ENCODE measurements at regions not wholly inside any gene's neighbourhood (a gene's known extent, or its start where the extent isn't known, plus 50 kb on each side); places are given as distances from the start of the nearest gene placed in this dataset.
"Not testable (repeated sequence)": the region's sequence is repeated elsewhere in the genome, so short reads cannot be mapped to it uniquely, and the experiment has no call there.

DNA sequence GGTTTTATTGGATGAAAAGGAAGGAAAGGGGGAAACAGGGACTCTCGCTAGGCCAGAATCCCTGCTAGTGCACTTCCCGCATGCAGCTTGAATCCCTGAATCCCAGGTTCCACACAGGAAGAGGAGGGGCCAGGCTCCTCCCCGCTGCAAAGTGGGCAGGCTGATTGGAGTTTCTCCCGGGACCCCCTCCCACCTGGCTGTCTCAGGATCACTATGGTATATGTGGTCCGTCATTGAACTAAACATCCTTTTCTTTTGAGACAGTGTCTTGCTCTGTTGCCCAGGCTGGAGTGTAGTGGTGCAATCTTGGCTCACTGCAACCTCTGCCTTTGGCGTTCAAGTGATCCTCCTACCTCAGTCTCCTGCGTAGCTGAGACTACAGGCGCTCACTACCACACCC, 70.7 kb downstream of the FAM50B start:
- H3K27ac ChIP-seq (ENCODE audit: low read depth in 2 of 2, low read length in 2 of 2), result no peak overlapping the region
- no peaks in the 10 kb centered on the region for H3K36me3 ChIP-seq (ENCODE audit: control insufficient read depth in 2 of 2, insufficient read depth in 2 of 2, low read length in 2 of 2)
- no peaks in the 10 kb centered on the region for H3K27me3 ChIP-seq (ENCODE audit: control insufficient read depth in 2 of 2, insufficient read depth in 2 of 2, low read length in 2 of 2)
- H3K9me3 ChIP-seq (ENCODE audit: control insufficient read depth in 2 of 2, low read length in 2 of 2), result no peaks in the 10 kb centered on the region
- H3K4me3 ChIP-seq (ENCODE audit: low read length in 2 of 2), result no peak overlapping the region
- no peaks in the 10 kb centered on the region for H3K4me1 ChIP-seq (ENCODE audit: control insufficient read depth in 2 of 2, insufficient read depth in 2 of 2, low read length in 2 of 2)
- H3K9ac ChIP-seq (ENCODE audit: low read depth in 1 of 2, low read length in 2 of 2), result no peak overlapping the region

DNA sequence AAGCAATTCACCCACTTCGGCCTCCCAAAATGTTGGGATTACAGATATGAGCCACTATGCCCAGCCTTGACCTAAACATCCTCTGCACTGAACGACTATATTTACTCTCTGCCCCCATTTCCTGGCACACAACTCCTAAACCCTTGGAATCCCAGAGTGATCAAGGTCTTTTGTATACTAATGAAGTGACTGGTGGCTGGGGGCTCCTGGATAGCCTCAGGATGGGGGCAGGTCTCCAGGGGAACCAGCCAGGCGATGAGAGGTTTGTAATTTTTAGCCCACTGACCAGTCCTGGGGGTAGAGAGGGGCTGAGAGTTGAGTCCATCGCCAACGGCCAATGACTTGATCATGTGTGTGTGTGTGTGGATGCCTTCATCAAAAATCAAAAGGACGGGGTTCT, 71.1 kb downstream of the FAM50B start:
- H3K27me3 ChIP-seq (ENCODE audit: control insufficient read depth in 2 of 2, insufficient read depth in 2 of 2, low read length in 2 of 2), result no peaks in the 10 kb centered on the region
- H3K36me3 ChIP-seq (ENCODE audit: control insufficient read depth in 2 of 2, insufficient read depth in 2 of 2, low read length in 2 of 2), result no peaks in the 10 kb centered on the region
- H3K9ac ChIP-seq (ENCODE audit: low read depth in 1 of 2, low read length in 2 of 2), result no peak overlapping the region
- H3K4me3 ChIP-seq (ENCODE audit: low read length in 2 of 2), result no peak overlapping the region
- no peaks in the 10 kb centered on the region for H3K4me1 ChIP-seq (ENCODE audit: control insufficient read depth in 2 of 2, insufficient read depth in 2 of 2, low read length in 2 of 2)
- no peak overlapping the region for H3K27ac ChIP-seq (ENCODE audit: low read depth in 2 of 2, low read length in 2 of 2)
- H3K9me3 ChIP-seq (ENCODE audit: control insufficient read depth in 2 of 2, low read length in 2 of 2), result no peaks in the 10 kb centered on the region

DNA sequence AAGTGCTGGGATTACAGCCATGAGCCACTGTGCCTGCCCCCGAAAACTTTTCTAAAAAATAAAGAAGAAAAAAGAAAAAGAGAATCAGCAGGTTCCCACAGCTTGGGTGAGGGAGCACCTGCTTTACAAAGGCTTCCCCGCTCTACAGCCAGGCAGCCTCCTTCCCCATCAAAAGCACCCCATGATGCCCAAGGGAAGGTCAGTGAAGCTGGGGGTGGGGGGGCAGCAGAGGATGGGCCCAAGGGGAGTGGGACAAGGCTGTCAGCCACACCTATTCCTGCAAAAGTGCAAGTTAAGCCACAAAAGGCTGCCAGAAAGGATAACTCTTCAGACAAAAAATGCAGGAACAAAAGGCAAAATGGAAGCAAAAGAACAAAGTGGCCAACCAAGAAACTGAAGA, 72.5 kb downstream of the FAM50B start:
- H3K4me1 ChIP-seq (ENCODE audit: control insufficient read depth in 2 of 2, insufficient read depth in 2 of 2, low read length in 2 of 2), result no peaks in the 10 kb centered on the region
- H3K27ac ChIP-seq (ENCODE audit: low read depth in 2 of 2, low read length in 2 of 2), result no peak overlapping the region
- H3K27me3 ChIP-seq (ENCODE audit: control insufficient read depth in 2 of 2, insufficient read depth in 2 of 2, low read length in 2 of 2), result no peaks in the 10 kb centered on the region
- H3K4me3 ChIP-seq (ENCODE audit: low read length in 2 of 2), result no peak overlapping the region
- H3K9ac ChIP-seq (ENCODE audit: low read depth in 1 of 2, low read length in 2 of 2), result no peak overlapping the region
- no peaks in the 10 kb centered on the region for H3K36me3 ChIP-seq (ENCODE audit: control insufficient read depth in 2 of 2, insufficient read depth in 2 of 2, low read length in 2 of 2)
- no peaks in the 10 kb centered on the region for H3K9me3 ChIP-seq (ENCODE audit: control insufficient read depth in 2 of 2, low read length in 2 of 2)

DNA sequence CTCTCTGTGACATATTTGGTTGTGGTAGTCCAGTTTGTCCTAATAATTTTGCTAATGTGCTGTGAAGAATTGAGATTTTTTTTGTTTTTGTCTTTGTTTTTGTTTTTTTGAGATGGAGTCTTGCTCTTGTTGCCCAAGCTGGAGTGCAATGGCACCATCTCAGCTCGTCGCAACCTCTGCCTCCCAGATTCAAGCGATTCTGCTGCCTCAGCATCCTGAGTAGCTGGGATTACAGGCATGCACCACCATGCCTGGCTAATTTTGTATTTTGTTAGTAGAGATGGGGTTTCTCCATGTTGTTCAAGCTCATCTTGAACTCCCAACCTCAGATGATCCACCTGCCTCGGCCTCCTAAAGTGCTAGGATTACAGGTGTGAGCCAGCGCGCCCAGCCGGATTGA, 73.4 kb downstream of the FAM50B start:
- not testable (repeated sequence) for H3K27ac ChIP-seq (ENCODE audit: low read depth in 2 of 2, low read length in 2 of 2); H3K9ac ChIP-seq (ENCODE audit: low read depth in 1 of 2, low read length in 2 of 2)

DNA sequence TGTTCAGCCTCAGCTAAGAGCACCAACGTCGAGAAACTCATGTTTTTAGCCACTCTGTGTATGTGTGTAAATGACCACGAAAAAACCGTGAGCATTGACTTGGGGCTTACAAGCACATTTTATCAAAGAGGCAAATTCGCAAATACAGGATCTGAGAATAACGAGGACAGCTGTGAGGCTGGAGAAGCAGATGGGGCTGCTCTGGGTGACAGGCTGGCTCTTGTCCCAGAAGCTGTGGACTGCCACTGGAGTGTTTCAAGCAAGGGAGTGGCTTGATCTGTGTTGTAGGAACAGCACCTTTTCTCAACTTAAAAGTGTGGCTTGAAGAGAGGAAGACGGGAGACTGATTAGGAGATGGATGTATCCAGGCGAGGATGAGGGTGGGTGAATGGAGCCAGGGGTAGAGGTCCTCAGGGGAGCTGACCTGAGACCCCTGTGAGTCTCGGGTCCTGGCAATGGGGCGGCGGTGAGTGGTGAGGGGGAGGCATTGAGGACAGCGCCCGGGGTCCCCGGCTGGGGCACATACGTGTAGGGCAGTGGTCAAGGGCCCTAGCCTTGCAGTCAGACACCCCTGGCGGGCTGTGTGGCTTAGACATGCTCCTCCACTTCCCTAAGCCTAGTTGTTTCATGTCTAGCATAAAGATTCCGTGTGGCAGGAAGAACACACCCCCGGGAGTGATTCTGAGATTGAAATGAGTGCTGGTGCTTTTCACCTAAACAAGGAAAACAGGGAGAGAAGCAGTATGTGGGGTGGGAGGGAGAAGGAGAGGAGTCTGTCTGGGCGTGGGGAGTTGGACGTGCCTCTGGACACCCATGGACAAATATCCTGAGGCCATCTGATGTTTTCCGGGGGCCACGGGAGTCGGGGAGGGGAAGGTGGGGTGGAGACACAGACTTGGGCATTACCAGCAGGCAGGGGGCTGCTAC, 76.3 kb downstream of the FAM50B start:
- not testable (repeated sequence) for H3K9me3 ChIP-seq (ENCODE audit: control insufficient read depth in 2 of 2, low read length in 2 of 2); H3K27ac ChIP-seq (ENCODE audit: low read depth in 2 of 2, low read length in 2 of 2); H3K4me1 ChIP-seq (ENCODE audit: control insufficient read depth in 2 of 2, insufficient read depth in 2 of 2, low read length in 2 of 2); H3K4me3 ChIP-seq (ENCODE audit: low read length in 2 of 2); H3K36me3 ChIP-seq (ENCODE audit: control insufficient read depth in 2 of 2, insufficient read depth in 2 of 2, low read length in 2 of 2); H3K27me3 ChIP-seq (ENCODE audit: control insufficient read depth in 2 of 2, insufficient read depth in 2 of 2, low read length in 2 of 2); H3K9ac ChIP-seq (ENCODE audit: low read depth in 1 of 2, low read length in 2 of 2)

More for the DNA sequence above, 73.4 kb downstream of the FAM50B start:
- not testable (repeated sequence) for H3K4me3 ChIP-seq (ENCODE audit: low read length in 2 of 2); H3K36me3 ChIP-seq (ENCODE audit: control insufficient read depth in 2 of 2, insufficient read depth in 2 of 2, low read length in 2 of 2); H3K27me3 ChIP-seq (ENCODE audit: control insufficient read depth in 2 of 2, insufficient read depth in 2 of 2, low read length in 2 of 2); H3K4me1 ChIP-seq (ENCODE audit: control insufficient read depth in 2 of 2, insufficient read depth in 2 of 2, low read length in 2 of 2); H3K9me3 ChIP-seq (ENCODE audit: control insufficient read depth in 2 of 2, low read length in 2 of 2)

DNA sequence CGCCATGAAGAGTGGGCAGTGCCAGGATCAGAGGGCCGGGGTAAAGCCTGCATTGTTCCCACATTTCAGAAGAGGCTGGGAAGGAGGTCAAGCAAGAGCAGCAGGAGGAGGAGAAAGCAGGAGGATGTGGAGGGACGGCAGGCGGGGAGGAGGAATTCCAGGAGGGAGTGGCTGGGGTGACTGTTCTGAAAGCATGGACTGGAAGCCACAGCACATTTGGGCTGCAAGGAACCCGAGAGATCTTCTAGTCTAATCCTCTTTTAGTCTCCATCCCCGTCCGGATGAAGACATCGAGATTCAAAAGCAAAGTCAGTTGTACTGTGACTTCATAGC, 76.9 kb downstream of the FAM50B start:
- Histone ChIP-seq H3K36me3 (ENCODE audit: control insufficient read depth in 2 of 2, insufficient read depth in 2 of 2, low read length in 2 of 2) (no peaks in the 10 kb centered on the region), H3K27ac (ENCODE audit: low read depth in 2 of 2, low read length in 2 of 2) (no peak overlapping the region), H3K9me3 (ENCODE audit: control insufficient read depth in 2 of 2, low read length in 2 of 2) (no peaks in the 10 kb centered on the region), H3K27me3 (ENCODE audit: control insufficient read depth in 2 of 2, insufficient read depth in 2 of 2, low read length in 2 of 2) (no peaks in the 10 kb centered on the region), H3K4me3 (ENCODE audit: low read length in 2 of 2) (no peak overlapping the region), H3K4me1 (ENCODE audit: control insufficient read depth in 2 of 2, insufficient read depth in 2 of 2, low read length in 2 of 2) (no peaks in the 10 kb centered on the region), H3K9ac (ENCODE audit: low read depth in 1 of 2, low read length in 2 of 2) (no peak overlapping the region)

DNA sequence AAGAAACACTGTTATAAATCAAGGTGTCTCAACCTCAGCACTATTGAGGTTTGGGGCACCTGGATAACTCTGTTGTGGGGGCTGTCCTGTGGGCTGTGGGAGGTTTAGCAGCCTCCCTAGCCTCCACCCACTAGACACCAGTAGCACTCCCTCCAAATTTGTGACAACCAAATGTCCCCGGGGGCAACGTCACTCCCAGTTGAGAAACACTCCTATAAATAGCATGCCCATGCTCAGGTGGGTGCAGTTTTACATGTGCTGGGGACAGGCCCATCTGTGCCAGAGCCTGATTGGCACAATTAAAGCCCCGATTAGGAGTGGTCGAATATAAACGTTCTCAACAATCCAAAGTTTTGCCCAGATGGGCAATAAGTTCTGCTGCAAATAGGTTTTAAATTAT, 78.9 kb downstream of the FAM50B start:
- Histone ChIP-seq H3K27ac (ENCODE audit: low read depth in 2 of 2, low read length in 2 of 2) (no peak overlapping the region), H3K9me3 (ENCODE audit: control insufficient read depth in 2 of 2, low read length in 2 of 2) (no peaks in the 10 kb centered on the region), H3K4me1 (ENCODE audit: control insufficient read depth in 2 of 2, insufficient read depth in 2 of 2, low read length in 2 of 2) (no peaks in the 10 kb centered on the region), H3K27me3 (ENCODE audit: control insufficient read depth in 2 of 2, insufficient read depth in 2 of 2, low read length in 2 of 2) (no peaks in the 10 kb centered on the region), H3K36me3 (ENCODE audit: control insufficient read depth in 2 of 2, insufficient read depth in 2 of 2, low read length in 2 of 2) (no peaks in the 10 kb centered on the region), H3K4me3 (ENCODE audit: low read length in 2 of 2) (no peak overlapping the region), H3K9ac (ENCODE audit: low read depth in 1 of 2, low read length in 2 of 2) (no peak overlapping the region)

DNA sequence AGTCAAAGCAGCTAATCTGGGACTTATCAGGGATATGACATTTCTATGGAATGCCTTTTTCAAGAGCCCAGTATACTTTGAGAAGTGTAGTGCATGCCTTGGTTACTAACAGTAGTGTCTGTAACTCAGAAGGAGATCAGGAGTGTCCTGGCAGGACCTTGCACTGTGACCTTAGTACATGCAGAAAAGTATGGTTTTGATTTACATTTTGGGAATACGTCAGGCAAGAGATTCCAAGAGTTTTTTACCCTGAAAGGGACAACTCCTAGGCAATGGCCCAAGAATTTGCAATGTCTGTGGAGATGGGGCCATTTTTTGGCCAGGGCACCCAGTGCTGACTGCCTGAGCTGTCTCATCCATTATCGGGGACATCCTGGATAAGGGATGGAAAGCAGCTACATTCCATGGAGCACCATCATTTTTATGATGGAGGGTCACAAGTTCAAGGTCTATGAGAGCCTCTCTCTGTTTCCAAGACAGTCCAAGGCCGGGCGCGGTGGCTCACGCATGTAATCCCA, 80.2 kb downstream of the FAM50B start:
- H3K27ac ChIP-seq (ENCODE audit: low read depth in 2 of 2, low read length in 2 of 2), result no peak overlapping the region
- H3K4me3 ChIP-seq (ENCODE audit: low read length in 2 of 2), result no peak overlapping the region
- H3K9ac ChIP-seq (ENCODE audit: low read depth in 1 of 2, low read length in 2 of 2), result no peak overlapping the region
- H3K9me3 ChIP-seq (ENCODE audit: control insufficient read depth in 2 of 2, low read length in 2 of 2), result no peaks in the 10 kb centered on the region
- H3K27me3 ChIP-seq (ENCODE audit: control insufficient read depth in 2 of 2, insufficient read depth in 2 of 2, low read length in 2 of 2), result no peaks in the 10 kb centered on the region
- H3K4me1 ChIP-seq (ENCODE audit: control insufficient read depth in 2 of 2, insufficient read depth in 2 of 2, low read length in 2 of 2), result no peaks in the 10 kb centered on the region
- H3K36me3 ChIP-seq (ENCODE audit: control insufficient read depth in 2 of 2, insufficient read depth in 2 of 2, low read length in 2 of 2), result no peaks in the 10 kb centered on the region

DNA sequence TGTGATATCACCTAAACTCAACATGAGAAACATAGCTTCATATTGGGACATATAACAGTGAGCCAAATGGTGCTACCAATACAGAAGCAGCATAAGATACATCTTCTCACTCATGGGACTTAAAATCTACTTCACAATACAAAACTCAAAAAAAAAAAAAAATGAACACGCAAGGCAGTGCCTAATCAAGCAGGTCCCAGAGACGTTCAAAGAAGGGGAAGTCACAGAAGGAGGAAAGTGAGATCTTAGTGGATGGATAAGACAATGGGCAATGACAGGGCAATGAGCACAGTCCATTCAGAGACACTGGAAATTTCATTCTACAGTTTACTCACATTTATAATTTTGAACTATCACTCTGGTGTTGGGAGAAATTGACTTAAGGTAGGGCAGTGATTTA, 88.3 kb downstream of the FAM50B start:
- Histone ChIP-seq H3K27me3 (ENCODE audit: control insufficient read depth in 2 of 2, insufficient read depth in 2 of 2, low read length in 2 of 2) (peaks cover 0 to 8% of the 10 kb centered on the region in 2 donors), H3K9me3 (ENCODE audit: control insufficient read depth in 2 of 2, low read length in 2 of 2) (no peaks in the 10 kb centered on the region), H3K4me1 (ENCODE audit: control insufficient read depth in 2 of 2, insufficient read depth in 2 of 2, low read length in 2 of 2) (no peaks in the 10 kb centered on the region), H3K4me3 (ENCODE audit: low read length in 2 of 2) (no peak overlapping the region), H3K27ac (ENCODE audit: low read depth in 2 of 2, low read length in 2 of 2) (no peak overlapping the region), H3K36me3 (ENCODE audit: control insufficient read depth in 2 of 2, insufficient read depth in 2 of 2, low read length in 2 of 2) (no peaks in the 10 kb centered on the region), H3K9ac (ENCODE audit: low read depth in 1 of 2, low read length in 2 of 2) (no peak overlapping the region)

DNA sequence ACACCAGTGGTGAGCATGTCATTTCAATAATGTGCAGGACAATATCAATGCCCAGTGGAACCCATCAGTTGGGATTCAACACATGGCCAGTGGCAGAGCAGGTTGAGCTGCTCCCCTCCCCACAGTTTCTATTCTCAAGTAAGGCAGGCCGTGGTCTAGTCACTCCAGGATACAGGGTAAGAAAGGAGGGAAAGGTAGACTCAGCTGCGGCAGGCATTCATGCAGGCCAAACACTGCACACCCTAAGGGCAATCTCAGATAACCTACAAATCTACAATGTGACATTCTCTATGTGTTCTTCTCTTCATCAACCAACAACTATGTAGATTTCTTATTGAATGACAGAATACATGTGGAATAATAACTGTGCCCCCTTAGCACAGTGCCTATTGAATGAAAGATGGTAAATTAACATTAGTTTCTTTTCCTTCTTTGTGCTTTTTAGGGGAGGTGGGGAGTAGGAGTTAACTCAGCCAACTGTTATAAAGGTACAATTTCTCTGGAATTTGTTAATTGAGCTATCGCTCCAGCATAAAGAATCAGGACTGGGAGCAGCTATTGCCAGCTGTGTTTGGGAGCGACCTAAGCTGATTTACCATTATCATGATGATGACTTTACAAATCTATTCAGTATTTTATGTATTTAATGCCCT, 89.7 kb downstream of the FAM50B start:
- no peaks in the 10 kb centered on the region for H3K9me3 ChIP-seq (ENCODE audit: control insufficient read depth in 2 of 2, low read length in 2 of 2)

More for the DNA sequence above, 89.7 kb downstream of the FAM50B start:
- H3K4me1 ChIP-seq (ENCODE audit: control insufficient read depth in 2 of 2, insufficient read depth in 2 of 2, low read length in 2 of 2), result no peaks in the 10 kb centered on the region
- H3K9ac ChIP-seq (ENCODE audit: low read depth in 1 of 2, low read length in 2 of 2), result no peak overlapping the region
- peaks cover 4 to 12% of the 10 kb centered on the region in 2 donors for H3K27me3 ChIP-seq (ENCODE audit: control insufficient read depth in 2 of 2, insufficient read depth in 2 of 2, low read length in 2 of 2)
- H3K27ac ChIP-seq (ENCODE audit: low read depth in 2 of 2, low read length in 2 of 2), result no peak overlapping the region
- H3K36me3 ChIP-seq (ENCODE audit: control insufficient read depth in 2 of 2, insufficient read depth in 2 of 2, low read length in 2 of 2), result no peaks in the 10 kb centered on the region
- H3K4me3 ChIP-seq (ENCODE audit: low read length in 2 of 2), result no peak overlapping the region

Data from mucosa of rectum (tissue), 2 donors.